ENCODE measurements at regions not wholly inside any gene's neighbourhood (a gene's known extent, or its start where the extent isn't known, plus 50 kb on each side); places are given as distances from the start of the nearest gene placed in this dataset.

DNA sequence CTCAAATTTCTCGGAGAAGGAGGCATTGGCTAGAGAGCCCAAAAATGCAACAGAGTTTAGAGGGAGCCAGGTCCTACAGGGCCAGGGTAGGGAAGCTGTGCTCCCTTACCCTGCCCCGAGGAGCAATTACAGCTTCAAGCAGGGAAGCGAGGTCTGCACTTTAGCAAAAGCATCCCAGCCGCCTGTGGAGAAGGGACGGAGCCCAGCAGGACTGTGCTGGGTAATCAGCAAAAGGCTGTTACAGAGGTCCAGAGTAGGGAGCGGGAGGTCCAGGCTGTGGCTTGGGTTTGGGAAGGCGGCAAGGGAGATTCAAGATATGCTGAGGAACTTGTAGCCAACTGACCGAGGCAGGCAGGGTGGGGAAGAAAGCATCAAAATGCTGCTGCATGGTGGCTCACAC lies 162.6 kb downstream of the TMEM132E start:
- peaks cover 12% of the 10 kb centered on the region for H3K27me3 Mint-ChIP-seq (ENCODE audit: low read depth)
- H3K14ac ChIP-seq (ENCODE audit: insufficient read depth, low read length), result no peak overlapping the region; the same call in 1 of the 2 replicates
- H3K4me1 ChIP-seq (ENCODE audit: insufficient read depth, low read length), result no peaks in the 10 kb centered on the region
- no peak overlapping the region for H2BK120ac ChIP-seq (ENCODE audit: low read depth, low read length, poor library complexity, severe bottlenecking)
- H3K23me2 ChIP-seq (ENCODE audit: insufficient read length, low read depth, low read length, poor library complexity, severe bottlenecking), result no peaks in the 10 kb centered on the region
- no peaks in the 10 kb centered on the region for H3K79me2 ChIP-seq (ENCODE audit: insufficient read depth, low read length)
- H3K36me3 Mint-ChIP-seq (ENCODE audit: insufficient read depth in 1 of 3, low read depth in 3 of 3), result no peaks in the 10 kb centered on the region
- H3K9me3 ChIP-seq (ENCODE audit: control insufficient read depth, low read depth, low read length), result no peaks in the 10 kb centered on the region
- no peak overlapping the region for H3K18ac ChIP-seq (ENCODE audit: insufficient read length, low read depth, low read length)
- no peak overlapping the region for H3K27ac ChIP-seq (ENCODE audit: insufficient read length, low read depth, low read length)
- H2AFZ ChIP-seq (ENCODE audit: low read length), result no peak overlapping the region
- no peak overlapping the region for H3K9ac ChIP-seq (ENCODE audit: extremely low read depth, insufficient read length, low read length)
- H4K20me1 ChIP-seq (ENCODE audit: control insufficient read depth, insufficient read depth, insufficient read length), result no peaks in the 10 kb centered on the region
- no peak overlapping the region for H3K56ac ChIP-seq (ENCODE audit: insufficient read length, low read depth, low read length)
- TF ChIP-seq, protein P1, sequence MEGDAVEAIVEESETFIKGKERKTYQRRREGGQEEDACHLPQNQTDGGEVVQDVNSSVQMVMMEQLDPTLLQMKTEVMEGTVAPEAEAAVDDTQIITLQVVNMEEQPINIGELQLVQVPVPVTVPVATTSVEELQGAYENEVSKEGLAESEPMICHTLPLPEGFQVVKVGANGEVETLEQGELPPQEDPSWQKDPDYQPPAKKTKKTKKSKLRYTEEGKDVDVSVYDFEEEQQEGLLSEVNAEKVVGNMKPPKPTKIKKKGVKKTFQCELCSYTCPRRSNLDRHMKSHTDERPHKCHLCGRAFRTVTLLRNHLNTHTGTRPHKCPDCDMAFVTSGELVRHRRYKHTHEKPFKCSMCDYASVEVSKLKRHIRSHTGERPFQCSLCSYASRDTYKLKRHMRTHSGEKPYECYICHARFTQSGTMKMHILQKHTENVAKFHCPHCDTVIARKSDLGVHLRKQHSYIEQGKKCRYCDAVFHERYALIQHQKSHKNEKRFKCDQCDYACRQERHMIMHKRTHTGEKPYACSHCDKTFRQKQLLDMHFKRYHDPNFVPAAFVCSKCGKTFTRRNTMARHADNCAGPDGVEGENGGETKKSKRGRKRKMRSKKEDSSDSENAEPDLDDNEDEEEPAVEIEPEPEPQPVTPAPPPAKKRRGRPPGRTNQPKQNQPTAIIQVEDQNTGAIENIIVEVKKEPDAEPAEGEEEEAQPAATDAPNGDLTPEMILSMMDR (conservative IDR thresholded peaks at IDR 0.05), result no peak
- no peak overlapping the region for H2BK5ac ChIP-seq (ENCODE audit: insufficient read length, low read length)
- no peak overlapping the region for H3T11ph ChIP-seq (ENCODE audit: low read length)
- H3K4me2 ChIP-seq (ENCODE audit: insufficient read depth, insufficient read length, low read length), result no peak overlapping the region
- H3K9me3 Mint-ChIP-seq, result peaks cover 0 to 3% of the 10 kb centered on the region in 2 experiments; a peak in 3 of 5 replicates
- H4K5ac ChIP-seq (ENCODE audit: insufficient read length, low read depth, low read length), result no peak overlapping the region
- H4K8ac ChIP-seq (replicated peaks; ENCODE audit: insufficient read length, low read depth, low read length), result no peak overlapping the region
- H3K4me3 Mint-ChIP-seq, result no peak overlapping the region
- WGBS (ENCODE audit: extremely low coverage, insufficient read length, low lambda C conversion rate), result no CpG with 5 or more reads among the region's 8 CpGs
- no peak overlapping the region for H3K23ac ChIP-seq (ENCODE audit: insufficient read length, low read depth, low read length)
- no peaks in the 10 kb centered on the region for H3K79me1 ChIP-seq (ENCODE audit: insufficient read depth, low read depth, low read length, poor library complexity, severe bottlenecking)
- peak; percentile 36 for DNase-seq
- 0 out of 7 replicates have a peak overlapping the region, but pooled peaks of 1 of the 3 experiments have one; percentile 4 for H3K27ac Mint-ChIP-seq
- no peak overlapping the region for H2BK20ac ChIP-seq (ENCODE audit: low read depth, low read length, poor library complexity, severe bottlenecking)
- no peak overlapping the region for H4K91ac ChIP-seq (ENCODE audit: insufficient read length, low read depth, low read length)
- no peaks in the 10 kb centered on the region; the same call in 1 of the 2 replicates for H3K27me3 ChIP-seq (ENCODE audit: insufficient read depth, low read length)
- no peak overlapping the region for H3K4ac ChIP-seq (ENCODE audit: low read depth, low read length)
- no peak overlapping the region for H2BK15ac ChIP-seq (ENCODE audit: low read depth, low read length)
- H2BK12ac ChIP-seq (ENCODE audit: insufficient read length, low read depth, low read length), result no peak overlapping the region
- H2AK5ac ChIP-seq (ENCODE audit: insufficient read length, low read length), result no peak overlapping the region
- peaks cover 13 to 16% of the 10 kb centered on the region in 2 experiments for H3K4me1 Mint-ChIP-seq

Data from H9 (cell line).